ENCODE measurements at regions not wholly inside any gene's neighbourhood (a gene's known extent, or its start where the extent isn't known, plus 50 kb on each side); places are given as distances from the start of the nearest gene placed in this dataset.

DNA sequence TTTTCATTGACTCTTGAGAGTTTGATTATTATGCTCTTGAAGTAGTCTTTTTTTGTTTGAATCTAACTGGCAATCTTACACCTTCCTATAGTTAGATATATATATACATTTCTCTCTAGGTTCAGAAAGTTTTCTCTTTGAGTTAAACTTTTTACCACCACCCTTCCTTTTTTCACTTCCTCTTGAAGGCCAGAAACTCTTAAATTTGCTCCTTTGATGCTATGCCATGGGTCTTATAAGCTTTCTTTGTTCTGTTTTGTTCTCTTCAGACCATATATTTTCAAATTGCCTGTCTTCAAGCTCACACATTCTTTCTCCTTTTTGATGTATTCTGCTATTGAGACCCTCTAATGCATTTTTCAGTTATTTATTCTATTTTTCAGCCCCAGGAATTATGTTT, 513.5 kb upstream of the CNTN5 start:
- TF ChIP-seq, protein P1, sequence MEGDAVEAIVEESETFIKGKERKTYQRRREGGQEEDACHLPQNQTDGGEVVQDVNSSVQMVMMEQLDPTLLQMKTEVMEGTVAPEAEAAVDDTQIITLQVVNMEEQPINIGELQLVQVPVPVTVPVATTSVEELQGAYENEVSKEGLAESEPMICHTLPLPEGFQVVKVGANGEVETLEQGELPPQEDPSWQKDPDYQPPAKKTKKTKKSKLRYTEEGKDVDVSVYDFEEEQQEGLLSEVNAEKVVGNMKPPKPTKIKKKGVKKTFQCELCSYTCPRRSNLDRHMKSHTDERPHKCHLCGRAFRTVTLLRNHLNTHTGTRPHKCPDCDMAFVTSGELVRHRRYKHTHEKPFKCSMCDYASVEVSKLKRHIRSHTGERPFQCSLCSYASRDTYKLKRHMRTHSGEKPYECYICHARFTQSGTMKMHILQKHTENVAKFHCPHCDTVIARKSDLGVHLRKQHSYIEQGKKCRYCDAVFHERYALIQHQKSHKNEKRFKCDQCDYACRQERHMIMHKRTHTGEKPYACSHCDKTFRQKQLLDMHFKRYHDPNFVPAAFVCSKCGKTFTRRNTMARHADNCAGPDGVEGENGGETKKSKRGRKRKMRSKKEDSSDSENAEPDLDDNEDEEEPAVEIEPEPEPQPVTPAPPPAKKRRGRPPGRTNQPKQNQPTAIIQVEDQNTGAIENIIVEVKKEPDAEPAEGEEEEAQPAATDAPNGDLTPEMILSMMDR (IDR thresholded peaks at IDR 0.05), result no peak
- no peak for TF ChIP-seq POLR2A (IDR thresholded peaks at IDR 0.05)

Data from Peyer's patch (tissue), 4 donors.